ENCODE measurements at regions not wholly inside any gene's neighbourhood (a gene's known extent, or its start where the extent isn't known, plus 50 kb on each side); places are given as distances from the start of the nearest gene placed in this dataset.

GRCh38 chr2:133986881-133987795, 266.7 kb upstream of the MGAT5 start:
- TF ChIP-seq POLR2AphosphoS5 (IDR thresholded peaks at IDR 0.05) = no peak
- TF ChIP-seq EZH2 (IDR thresholded peaks at IDR 0.05; ENCODE audit: borderline replicate concordance, insufficient read depth, low read length, poor library complexity, severe bottlenecking) = no peak
- TF ChIP-seq CTCF (IDR thresholded peaks at IDR 0.05; ENCODE audit: poor library complexity, severe bottlenecking) = no peak
- TF ChIP-seq MXI1 (conservative IDR thresholded peaks at IDR 0.05; ENCODE audit: poor library complexity, severe bottlenecking) = no peak
- TF ChIP-seq EP300 (conservative IDR thresholded peaks at IDR 0.05; ENCODE audit: poor library complexity, severe bottlenecking) = no peak
- TF ChIP-seq RAD21 (conservative IDR thresholded peaks at IDR 0.05) = no peak
